HG03342 (cell line): ENCODE measurements at regions not wholly inside any gene's neighbourhood (a gene's known extent, or its start where the extent isn't known, plus 50 kb on each side); places are given as distances from the start of the nearest gene placed in this dataset.

ENCODE experiments used
- ATAC-seq: cut with Tn5 transposase; IDR thresholded peaks from one replicate; pipeline ENCODE4 v1.9.1; 2021; ENCODE audit warnings: mild to moderate bottlenecking, moderate library complexity; ENCODE audit not compliant: unreplicated experiment

DNA sequence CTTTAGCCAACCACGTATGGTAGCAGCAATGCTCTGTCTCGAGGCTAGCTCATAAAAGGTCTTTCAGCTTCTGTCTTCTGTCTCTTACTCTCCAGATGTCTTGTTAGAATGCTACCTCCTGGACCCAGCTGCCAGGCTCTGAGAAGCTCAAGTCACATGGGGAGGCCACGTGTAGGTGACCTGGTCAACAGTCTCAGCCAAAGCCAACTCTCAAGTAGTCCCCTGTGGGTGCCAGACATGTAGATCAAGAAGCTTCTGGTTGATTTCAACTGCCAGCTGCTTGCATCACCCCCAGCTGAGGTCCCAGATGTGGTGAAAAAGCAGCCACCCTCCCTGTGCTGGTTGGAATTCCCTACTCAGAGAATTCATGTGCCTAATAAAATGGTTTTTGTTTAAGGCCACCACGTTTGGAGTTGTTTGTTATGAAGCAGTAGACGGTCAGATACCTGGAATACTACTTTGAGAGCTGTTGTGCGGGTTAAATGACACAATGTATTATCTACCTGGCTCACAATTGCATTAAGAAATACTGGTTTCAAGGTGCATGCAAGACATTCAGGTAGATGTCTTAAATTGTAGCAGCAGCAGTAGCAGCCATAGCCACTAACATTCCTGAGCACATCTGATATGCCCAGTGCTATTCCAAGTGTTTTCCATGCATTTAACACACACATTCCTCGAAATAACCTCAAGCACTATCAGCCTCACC, 131.0 kb upstream of the RFC3 start:
- no peak for ATAC-seq

DNA sequence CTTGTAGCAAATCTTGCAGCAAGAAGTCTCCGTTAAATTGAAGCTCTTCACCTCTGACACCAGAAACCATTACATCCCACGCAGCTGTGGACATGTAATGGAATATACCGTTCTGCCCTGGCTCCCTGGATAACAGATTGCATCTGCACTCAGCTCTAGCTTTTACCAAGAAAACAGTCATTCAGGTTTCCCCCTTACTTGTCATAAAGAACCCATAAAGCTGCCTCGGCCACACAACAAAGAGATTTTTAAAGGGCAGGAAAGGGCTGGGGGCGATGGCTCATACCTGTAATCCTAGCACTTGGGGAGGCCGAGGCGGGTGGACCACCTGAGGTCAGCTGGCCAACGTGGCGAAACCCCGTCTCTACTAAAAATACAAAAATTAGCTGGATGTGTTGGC, 127.6 kb upstream of the RFC3 start:
- no peak for ATAC-seq

DNA sequence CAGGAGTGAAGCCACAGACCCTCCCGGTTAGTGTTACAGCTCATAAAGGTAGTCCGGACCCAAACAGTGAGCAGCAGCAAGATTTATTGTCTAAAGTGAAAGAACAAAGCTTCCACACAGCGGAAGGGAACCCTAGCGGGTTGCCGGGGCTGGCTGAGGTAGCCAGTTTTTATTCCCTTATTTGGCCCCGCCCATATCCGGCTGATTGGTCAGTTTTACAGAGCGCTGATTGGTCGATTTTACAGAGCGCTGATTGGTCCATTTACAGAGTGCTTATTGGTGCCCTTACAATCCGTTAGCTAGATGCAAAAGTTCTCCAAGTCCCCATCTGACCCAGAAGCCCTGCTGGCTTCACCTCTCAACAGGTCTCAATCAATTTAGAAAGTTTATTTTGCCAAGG, 126.0 kb upstream of the RFC3 start:
- ATAC-seq = no peak

DNA sequence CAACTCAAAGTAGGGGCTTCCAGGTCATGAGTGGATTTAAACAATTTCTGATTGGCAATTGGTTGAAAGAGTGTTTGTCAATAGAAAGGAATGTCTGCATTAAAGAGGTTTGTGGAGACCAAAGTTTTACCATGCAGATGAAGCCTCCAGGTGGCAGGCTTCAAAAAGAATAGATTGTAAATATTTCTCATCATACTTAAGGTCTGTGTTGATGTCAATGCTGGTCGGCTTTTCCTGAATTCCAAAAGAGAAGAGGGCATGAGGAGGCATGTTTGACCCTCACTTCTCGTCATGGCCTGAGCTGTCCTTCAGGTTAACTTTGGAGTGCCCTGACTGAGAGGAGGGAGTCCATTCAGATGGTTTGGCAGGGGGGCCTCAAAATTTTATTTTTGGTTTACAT, 125.4 kb upstream of the RFC3 start:
- no peak for ATAC-seq

DNA sequence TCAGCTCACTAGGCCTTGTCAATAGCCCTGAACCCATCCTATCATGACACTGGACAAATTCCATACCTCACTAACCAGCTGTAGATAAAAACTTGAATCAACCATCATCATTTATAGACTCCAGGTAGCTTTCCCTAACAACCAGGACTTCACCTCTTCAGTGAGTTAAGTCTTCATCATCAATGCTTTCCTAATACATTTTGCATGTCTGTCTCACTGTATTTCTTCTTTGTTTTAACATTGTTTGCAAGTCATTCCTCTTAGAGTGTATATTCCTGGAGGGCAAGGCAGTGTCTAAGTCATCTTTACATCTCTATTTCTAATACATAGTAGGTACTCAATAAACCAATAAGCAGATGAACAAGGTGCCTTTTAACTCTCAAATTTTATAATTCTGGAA, 123.4 kb upstream of the RFC3 start:
- no peak for ATAC-seq

DNA sequence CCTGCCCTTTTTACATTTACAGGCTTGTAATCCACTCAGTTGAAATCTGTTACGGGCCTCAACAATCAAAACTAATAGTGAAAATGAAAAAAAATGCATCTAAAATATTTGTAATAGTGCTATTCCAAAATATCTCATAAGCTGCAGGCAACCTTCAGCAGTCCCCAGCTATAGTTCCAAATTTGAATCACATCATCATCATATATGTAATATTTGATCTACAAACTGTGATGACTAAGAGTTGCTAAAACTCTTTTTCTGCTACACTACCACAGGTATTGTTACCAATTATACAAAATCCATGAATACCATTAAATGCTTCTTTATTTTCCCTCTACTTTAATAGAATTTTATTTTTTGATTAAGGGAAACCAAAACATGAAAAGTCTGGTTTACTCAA, 121.4 kb upstream of the RFC3 start:
- ATAC-seq = no peak

DNA sequence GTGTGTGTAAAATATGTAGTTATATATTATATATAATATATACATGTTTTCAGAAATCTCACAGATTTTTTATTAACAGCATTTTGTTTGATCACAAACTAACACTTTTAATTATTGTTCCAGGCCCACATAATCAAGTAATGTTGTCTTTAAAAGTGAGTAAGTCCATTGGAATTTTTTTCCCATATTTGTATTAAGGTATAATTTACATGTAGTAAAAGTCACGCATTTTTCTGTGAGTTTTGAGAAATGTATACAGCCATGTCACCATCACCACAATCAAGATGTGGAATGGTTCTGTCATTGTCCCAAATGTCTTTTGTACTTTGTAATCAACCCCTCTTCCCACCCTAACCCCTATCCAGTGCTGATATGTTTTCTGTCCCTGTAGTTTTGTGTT, 120.0 kb upstream of the RFC3 start:
- no peak for ATAC-seq

DNA sequence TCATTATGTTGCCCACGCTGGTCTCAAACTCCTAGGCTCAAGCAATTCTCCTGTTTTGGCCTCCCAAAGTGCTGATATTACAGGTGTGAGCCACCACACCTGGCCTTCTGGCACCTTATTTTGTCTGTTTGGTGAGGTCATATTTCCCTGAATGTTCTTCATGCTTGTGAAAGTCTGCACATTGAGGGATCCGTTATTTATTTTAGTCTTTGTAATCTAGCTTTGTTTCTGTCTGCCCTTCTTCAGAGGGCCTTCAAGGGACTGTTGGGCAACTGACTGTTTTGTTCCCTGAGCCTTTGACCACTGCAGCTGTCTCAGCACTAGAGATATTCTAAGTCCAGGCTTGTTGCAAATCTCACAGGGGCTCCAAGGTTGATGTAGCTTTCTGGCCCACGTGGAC, 110.5 kb upstream of the RFC3 start:
- ATAC-seq = no peak

DNA sequence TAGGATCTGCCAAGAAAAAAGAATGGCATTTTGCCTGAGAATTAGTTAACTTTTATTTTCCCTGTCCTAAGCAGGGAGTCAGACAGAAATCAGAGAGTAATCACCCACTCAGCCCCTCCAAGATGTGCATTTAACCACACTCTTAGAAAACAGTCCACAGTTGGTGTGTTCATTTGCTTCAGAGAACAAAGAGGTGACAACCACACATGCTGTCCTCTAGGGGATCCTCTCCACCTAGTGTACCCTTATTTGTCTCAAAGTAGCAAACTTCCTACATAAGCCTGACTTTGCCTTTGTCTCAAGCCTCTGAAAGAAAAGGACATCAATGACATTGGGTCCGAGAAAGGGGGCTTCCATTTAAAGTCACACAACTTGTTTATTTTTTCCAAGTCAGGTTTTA, 107.0 kb upstream of the RFC3 start:
- no peak for ATAC-seq

DNA sequence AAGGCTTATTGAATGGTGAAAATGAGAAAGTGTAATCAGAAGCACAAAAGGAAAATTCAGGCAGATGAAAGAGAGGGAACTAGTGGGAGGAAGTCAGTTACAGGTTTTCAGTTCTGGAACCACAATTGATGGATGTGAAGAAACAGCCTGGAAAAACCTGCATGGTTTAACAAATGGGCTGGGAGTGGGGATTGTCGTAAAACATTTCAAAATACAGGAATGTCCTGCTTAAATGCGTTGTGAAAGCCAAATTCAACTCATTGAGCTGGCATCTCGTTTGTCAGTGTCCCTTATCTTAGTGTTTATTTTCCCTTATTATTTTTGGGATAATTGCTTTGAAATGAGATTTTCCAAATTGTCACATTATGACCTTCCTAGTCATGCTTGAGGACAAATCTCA, 106.5 kb upstream of the RFC3 start:
- no peak for ATAC-seq

DNA sequence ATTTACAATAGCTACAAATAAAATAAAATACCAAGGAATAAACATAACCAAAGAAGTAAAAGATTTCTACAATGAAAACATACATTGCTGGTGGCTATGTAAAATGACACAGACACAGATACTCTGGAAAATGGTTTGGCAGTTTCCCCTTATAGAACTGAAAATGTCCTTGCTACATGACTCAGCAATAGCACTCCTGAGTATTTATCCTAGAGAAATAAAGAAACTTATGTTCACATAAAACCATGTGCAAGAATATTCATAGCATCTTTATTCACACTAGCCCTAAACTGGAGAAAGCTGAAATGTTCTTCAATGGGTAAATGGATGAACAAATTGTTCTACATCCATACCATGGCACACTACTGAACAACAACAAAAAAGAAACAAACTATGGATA, 100.2 kb upstream of the RFC3 start:
- ATAC-seq = no peak

DNA sequence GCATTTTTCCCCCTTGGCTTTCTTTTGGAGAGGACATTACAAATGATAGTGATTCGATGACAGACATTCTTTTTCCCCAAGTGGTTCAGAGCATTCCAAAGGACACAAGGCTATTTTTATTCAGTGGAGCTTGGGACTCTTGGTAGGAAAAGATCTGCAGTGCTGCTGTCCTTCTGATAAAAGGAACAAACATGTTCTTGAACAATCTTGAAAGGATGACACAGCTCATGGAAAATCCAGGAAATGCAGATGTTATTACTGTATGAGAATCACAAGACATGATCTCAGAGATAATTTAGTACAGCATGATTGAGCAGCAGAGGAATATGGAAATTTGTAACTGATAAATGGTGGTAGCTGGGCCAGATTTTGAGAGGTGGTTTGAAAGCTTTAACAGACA, 96.2 kb upstream of the RFC3 start:
- ATAC-seq = no peak

DNA sequence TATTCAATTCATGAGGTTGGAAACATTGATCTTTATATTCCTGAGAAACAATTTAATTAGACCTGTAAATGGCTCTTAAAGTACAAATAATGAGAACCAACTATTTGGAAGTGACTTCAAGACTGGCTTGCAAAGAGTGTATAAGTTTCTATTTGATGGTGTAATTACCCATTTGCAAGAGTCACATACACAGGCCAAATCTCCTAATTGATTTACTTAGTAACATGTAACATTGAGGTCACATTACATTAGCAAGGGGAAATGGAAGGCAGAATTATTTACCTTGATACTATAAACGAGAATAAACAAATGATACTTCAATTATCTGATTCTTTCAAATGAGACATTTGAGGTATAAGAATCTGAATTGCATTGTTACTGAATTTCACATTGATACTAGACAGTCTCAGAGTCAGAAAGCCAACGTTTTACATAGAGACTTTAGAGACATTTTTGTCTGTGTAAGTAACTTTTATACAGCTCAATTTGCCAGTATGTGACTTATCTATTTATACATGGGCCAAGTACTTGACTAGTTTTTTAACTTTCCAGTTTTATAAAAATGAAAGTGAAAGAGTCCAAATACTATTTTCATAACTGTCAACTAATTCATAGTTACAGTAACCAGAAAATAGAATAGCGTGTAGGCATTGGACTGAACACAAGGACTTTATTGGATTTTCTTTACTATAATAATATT, 95.6 kb upstream of the RFC3 start:
- ATAC-seq = no peak

DNA sequence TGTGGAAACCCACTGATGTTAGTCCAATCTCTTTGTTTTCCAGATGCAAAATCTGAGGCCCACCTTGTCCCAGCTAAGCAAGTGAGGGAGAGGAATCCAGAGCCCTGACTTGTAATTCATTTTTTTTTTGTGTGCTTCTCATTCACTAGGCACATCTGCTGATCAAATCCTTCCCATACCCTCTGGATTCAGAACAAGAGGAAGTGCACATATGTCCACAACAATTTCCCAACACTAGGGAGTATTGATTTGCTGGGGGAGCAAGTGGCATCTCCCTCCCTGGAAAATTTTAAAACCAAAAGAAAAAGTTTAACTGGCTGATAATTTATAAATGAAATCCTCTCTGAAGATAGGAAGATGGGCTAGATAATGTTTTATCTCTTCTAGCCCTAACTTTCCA, 94.6 kb upstream of the RFC3 start:
- no peak for ATAC-seq

DNA sequence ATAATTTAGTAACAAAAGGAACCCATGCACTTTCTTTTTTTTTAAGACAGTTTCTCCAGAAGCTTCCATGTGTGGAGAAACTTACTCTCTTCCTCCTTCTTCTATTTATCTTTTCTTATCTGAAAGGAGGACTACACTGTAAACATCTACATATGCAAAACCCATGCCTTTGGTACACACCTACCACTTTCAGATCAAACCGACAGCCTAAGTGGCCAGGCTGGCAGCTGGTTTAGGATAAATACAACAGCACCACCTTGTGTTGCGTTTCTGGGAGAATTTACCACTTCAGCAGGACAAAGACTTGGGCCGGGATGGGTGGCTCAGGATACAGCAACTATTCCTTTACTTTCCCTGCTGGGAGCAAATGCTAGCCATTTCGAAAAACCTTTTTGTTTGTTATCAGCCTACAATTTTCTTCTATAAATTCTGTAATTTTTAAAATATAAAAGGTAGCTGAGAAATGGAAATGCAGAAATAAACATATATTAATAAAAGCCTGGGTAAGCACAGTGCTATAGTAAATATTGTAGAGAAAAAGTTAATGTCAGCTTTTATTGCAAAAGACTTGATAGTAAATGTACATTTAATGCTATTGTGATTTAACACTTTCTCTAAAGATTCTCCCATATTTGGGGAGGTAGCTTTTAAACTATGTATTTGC, 94.0 kb upstream of the RFC3 start:
- ATAC-seq = peak; percentile 66

DNA sequence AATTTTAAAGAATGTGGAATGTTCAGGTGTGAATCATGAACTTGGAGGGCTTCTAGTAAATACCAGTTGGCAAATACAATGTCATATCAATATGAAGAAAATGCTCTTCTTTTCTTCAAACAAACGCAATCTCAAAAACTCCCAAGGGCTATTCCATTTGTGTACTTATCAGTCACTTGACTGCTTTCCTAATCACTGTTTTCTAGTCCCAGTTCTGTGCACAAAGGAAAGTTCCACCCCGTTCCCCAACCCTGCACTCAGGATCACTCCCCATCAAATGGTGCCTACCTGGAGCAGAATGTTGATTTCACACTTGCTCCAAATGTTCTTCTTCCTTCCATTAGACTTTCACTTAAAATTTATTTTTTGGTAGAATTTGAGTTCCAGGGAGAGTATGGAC, 92.6 kb upstream of the RFC3 start:
- no peak for ATAC-seq

DNA sequence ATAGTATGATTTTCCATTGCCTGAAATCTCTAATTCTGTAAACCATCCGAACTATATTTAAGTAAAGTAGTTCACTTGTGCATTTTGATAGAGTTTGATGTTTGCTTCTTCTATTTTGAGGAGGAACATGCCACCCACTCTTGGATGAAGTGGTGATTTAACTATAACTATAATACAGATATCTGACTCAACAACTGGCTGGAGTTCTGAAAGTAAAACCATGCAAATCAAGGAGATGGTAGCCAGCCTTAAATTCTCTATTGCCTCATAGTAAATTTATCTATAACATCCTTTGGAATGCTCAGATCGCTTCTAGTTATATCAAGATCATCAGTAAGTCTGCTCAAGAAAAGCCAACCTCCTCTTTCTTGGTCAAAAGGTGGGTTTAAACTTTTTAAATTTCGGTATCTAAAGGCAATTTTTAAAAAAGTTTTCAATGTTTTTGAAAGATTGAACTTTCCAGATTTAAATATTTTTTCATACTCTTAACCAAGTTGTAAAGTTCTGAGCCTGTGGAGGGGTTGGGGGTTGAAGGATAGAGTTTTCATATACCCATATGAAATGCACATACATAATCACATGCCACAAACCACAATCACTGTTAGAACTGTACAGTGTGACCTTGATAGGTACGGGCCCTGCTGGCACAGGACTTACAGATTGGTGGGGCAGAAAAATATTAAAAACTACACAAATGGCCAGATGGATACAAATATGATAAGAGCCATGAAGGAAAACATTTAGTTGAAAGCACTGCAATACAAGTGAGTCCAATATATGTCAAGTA, 90.5 kb upstream of the RFC3 start:
- no peak for ATAC-seq

DNA sequence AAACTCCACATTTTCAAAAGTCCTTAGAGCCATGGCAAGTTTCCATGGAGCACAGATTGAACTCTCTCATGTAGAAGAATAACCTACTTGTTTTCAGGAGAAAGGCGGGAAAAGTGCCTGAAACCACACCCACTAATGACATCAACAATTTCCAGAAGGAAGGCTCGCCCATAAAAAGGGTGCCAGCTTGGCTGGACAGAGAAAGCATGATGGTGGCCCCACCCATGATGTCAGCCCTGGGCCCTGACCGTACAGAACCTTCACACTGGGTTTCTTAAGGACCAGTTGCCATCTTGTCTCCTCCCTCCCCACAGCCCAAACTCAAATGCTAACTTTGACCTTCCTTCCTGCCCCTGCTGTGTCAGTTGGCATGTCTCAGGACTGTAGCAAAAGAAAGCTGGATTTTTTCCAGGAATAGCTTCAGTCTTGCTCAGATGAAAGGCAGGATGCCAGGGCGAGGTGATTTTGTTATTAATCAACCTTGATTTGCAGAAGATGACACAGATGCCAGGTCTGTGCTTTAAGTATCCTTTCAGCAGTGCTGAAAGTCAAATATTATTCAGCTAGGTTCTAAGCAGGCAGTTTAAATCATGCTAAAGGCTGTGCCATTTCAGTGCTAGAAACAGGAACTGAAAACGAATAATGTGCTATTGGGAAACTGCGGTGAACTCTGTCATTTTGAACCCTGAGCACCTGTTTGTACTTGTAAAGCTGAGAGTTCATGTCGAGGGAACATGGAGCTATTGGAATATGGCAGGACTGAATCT, 89.5 kb upstream of the RFC3 start:
- ATAC-seq = peak; percentile 86

DNA sequence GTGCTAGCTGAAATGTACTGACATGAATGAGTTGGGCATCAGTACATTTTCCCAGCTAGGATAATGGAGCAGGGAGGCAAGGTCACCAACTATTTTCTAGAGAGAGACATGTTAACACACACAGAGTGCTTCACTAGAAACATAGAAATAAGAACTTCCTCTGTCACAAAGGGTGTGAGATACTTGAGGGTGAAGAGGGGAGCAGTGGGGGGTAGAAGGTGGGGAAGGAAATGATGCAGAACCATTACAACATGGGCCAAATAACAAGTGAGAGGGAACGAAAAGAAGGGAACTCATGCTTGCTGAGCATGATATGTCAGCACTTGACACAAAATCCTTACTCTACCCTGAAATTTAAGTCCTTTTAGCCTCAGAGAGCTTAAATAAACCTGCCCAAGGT, 87.8 kb upstream of the RFC3 start:
- ATAC-seq = no peak

DNA sequence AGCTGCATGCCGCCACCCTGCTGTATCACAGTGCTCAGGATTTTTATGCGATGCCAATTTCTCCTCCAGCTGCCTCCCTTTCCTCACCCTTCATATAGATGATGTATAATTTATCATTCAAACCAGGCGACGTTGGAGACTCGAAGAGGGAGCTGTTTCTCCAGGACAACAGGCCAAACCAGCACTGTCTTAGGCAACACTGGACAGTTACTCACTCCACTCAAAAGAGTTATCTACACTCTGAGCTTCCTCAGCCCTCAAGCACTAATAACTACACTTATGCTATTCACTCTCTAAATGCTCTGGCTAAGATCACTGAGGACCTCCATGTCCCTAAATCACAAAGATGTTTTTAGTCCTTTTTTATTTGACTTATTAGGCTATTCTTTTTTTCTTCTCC, 87.3 kb upstream of the RFC3 start:
- no peak for ATAC-seq

DNA sequence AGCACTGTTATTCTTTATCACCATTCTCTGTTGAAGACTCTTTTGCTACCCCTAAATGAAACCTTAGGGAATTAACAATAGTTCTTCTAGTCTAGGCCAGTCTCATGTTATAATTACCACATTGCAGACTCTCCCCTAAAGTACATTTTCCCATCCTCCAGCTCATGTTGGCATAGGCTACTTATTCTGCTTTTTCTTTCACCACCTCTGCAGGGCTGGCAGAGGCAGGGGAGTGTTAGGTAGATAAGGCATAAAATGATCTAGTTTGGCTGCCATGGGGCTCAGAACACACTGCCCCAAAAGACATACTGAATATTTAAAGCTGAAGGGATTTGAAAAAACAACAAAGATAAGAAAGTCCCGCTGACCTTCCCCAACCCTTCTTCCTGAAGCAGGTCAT, 82.7 kb upstream of the RFC3 start:
- no peak for ATAC-seq
